PC-3 (cell line): ENCODE measurements at regions not wholly inside any gene's neighbourhood (a gene's known extent, or its start where the extent isn't known, plus 50 kb on each side); places are given as distances from the start of the nearest gene placed in this dataset.

Source experiments
- ATAC-seq: fragments of 200-7000 bp; cut with Tn5 transposase; 2 replicates; pipeline ENCODE4 v1.9.1; 2020; ENCODE audit warnings: mild to moderate bottlenecking, moderate library complexity
- BruUV-seq: library from RNA; stranded (reverse); fragments of 400-500 nt; replicated peaks from 2 replicates; lab custom pipeline; 2021; lab: Mats Ljungman, UMichigan
- CTCF ChIA-PET: fragments of 300-600 bp; sonication (Branson Sonifier 250); formaldehyde crosslinking; loops from one replicate; lab custom pipeline; 2022; ENCODE audit warnings: antibody characterized with exemption; lab: Charles Lee
- POLR2A ChIA-PET: fragments of 300-600 bp; sonication (Branson Sonifier 250); formaldehyde crosslinking; loops from one replicate; lab custom pipeline; 2022; ENCODE audit warnings: antibody characterized with exemption; ENCODE audit not compliant: unreplicated experiment; lab: Charles Lee
- DNase-seq: peaks from one replicate; pipeline ENCODE4 v3.0.0-alpha.2; 2015
- H2AFZ ChIP-seq: fragments of 300-600 bp; sonication (generic); 2 replicates; pipeline ENCODE4 v1.6.0; 2016; ENCODE audit warnings: antibody characterized with exemption, low read length
- H3F3A ChIP-seq: fragments of 300-600 bp; sonication (generic); one replicate; pipeline ENCODE4 v1.6.0; 2017; ENCODE audit warnings: antibody characterized with exemption, low read length, control low read depth, mild to moderate bottlenecking; ENCODE audit not compliant: unreplicated experiment
- H3K27ac ChIP-seq: fragments of 300-600 bp; sonication (generic); 2 replicates; pipeline ENCODE4 v1.5.1; 2016; ENCODE audit warnings: mild to moderate bottlenecking, low read length
- H3K27me3 ChIP-seq: fragments of 300-600 bp; sonication (generic); 2 replicates; pipeline ENCODE4 v1.6.1; 2016; ENCODE audit warnings: low read length, mixed read lengths
- H3K36me3 ChIP-seq: fragments of 300-600 bp; sonication (generic); 2 replicates; pipeline ENCODE4 v1.6.1; 2016; ENCODE audit warnings: low read depth, mixed run types, low read length, mixed read lengths
- H3K4me1 ChIP-seq: fragments of 300-600 bp; sonication (generic); 2 replicates; pipeline ENCODE4 v1.5.1; 2016; ENCODE audit warnings: low read length; ENCODE audit not compliant: insufficient read depth
- H3K4me2 ChIP-seq: fragments of 300-600 bp; sonication (generic); 2 replicates; pipeline ENCODE4 v1.6.0; 2016; ENCODE audit warnings: low read length
- H3K4me3 ChIP-seq: fragments of 300-600 bp; sonication (generic); 2 replicates; pipeline ENCODE4 v1.5.1; 2016; ENCODE audit warnings: mild to moderate bottlenecking, low read length, mixed read lengths
- H3K79me2 ChIP-seq: fragments of 300-600 bp; sonication (generic); 2 replicates; pipeline ENCODE4 v1.6.1; 2017; ENCODE audit warnings: low read length, mixed read lengths
- H3K9ac ChIP-seq: fragments of 300-600 bp; sonication (generic); 2 replicates; pipeline ENCODE4 v1.6.0; 2016; ENCODE audit warnings: mild to moderate bottlenecking, low read length
- H3K9me2 ChIP-seq: fragments of 300-600 bp; sonication (generic); replicated peaks from 2 replicates; pipeline ENCODE4 v1.6.1; 2016; ENCODE audit warnings: mixed run types, low read length, mixed read lengths
- H3K9me3 ChIP-seq: fragments of 300-600 bp; sonication (generic); 2 replicates; pipeline ENCODE4 v1.6.1; 2016; ENCODE audit warnings: low read length, mixed read lengths
- H4K20me1 ChIP-seq: fragments of 300-600 bp; sonication (generic); 2 replicates; pipeline ENCODE4 v1.6.1; 2016; ENCODE audit warnings: low read length, mixed read lengths
- CTCF ChIP-seq: fragments of 300-600 bp; sonication (generic); conservative IDR thresholded peaks from 2 replicates; pipeline ENCODE4 v1.5.1; 2017; ENCODE audit warnings: antibody characterized with exemption, low read depth, mild to moderate bottlenecking, low read length
- EZH2 ChIP-seq: fragments of 300-600 bp; sonication (generic); IDR thresholded peaks from one replicate; pipeline ENCODE4 v1.6.1; 2017; ENCODE audit warnings: antibody characterized with exemption, mild to moderate bottlenecking, low read length; ENCODE audit not compliant: unreplicated experiment
- EZH2phosphoT487 ChIP-seq: fragments of 300-600 bp; sonication (generic); IDR thresholded peaks from 2 replicates; pipeline ENCODE4 v1.6.1; 2018; ENCODE audit warnings: mild to moderate bottlenecking, antibody characterized with exemption, low read length, borderline replicate concordance
- intact Hi-C: fragments of 100-400 bp; cut with micrococcal nuclease; formaldehyde crosslinking; loops from 2 replicates; pipeline ENCODE4 v1.9.0; 2023

GRCh38 chr17:52754838-52755237 is 596.3 kb upstream of the CA10 start:
- Histone ChIP-seq H3K4me3 (no peak overlapping the region), H4K20me1 (no peaks in the 10 kb centered on the region), H3K79me2 (no peaks in the 10 kb centered on the region), H3F3A (no peaks in the 10 kb centered on the region), H3K9ac (no peak overlapping the region), H3K27me3 (no peaks in the 10 kb centered on the region), H3K27ac (no peak overlapping the region), H3K4me2 (no peak overlapping the region), H3K4me1 (no peaks in the 10 kb centered on the region), H3K9me3 (peaks cover 42% of the 10 kb centered on the region), H3K9me2 (no peaks in the 10 kb centered on the region), H2AFZ (no peak overlapping the region), H3K36me3 (no peaks in the 10 kb centered on the region)
- DNase-seq = no peak
- POLR2A ChIA-PET = no interaction called here
- TF ChIP-seq EZH2phosphoT487 (no peak), EZH2 (no peak), CTCF (no peak)
- intact Hi-C loops = no loop called here
- no TSS peak for BruUV-seq
- ATAC-seq = no peak
- CTCF ChIA-PET = no interaction called here

DNA sequence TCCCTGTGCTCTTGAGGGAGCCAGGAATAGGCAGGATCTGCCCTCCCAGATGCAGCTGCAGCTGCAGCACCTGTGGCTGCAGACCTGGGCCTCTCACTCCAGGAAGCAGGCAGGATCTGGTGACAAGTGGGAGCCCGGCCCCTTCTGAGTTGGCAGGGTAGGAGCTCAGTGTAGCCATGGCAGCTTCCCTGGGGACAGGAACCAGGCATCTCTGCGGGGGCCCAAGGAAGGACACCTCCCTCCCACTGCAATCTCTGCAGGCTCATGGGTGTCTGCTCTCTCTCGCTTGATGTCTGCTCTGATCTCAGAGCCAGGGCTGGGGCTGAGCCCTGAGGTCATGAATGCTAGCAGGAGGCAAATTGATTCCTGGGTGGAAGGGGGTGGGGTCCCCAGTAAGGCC is 592.5 kb upstream of the CA10 start:
- POLR2A ChIA-PET = no interaction called here
- Histone ChIP-seq H3K4me3 (no peak overlapping the region), H3K27me3 (no peaks in the 10 kb centered on the region), H3K4me2 (no peak overlapping the region), H3K36me3 (no peaks in the 10 kb centered on the region), H4K20me1 (no peaks in the 10 kb centered on the region), H3K9me2 (no peaks in the 10 kb centered on the region), H3K79me2 (no peaks in the 10 kb centered on the region), H3K27ac (no peak overlapping the region), H2AFZ (no peak overlapping the region), H3K9me3 (peaks cover 62% of the 10 kb centered on the region), H3F3A (no peaks in the 10 kb centered on the region), H3K4me1 (no peaks in the 10 kb centered on the region), H3K9ac (no peak overlapping the region)
- TF ChIP-seq EZH2 (no peak), EZH2phosphoT487 (no peak), CTCF (no peak)
- BruUV-seq = no TSS peak
- intact Hi-C loops = no loop called here
- CTCF ChIA-PET = no interaction called here
- ATAC-seq = no peak
- no peak for DNase-seq

GRCh38 chr17:52744179-52744578 is 585.7 kb upstream of the CA10 start:
- TF ChIP-seq EZH2phosphoT487 (no peak), CTCF (no peak), EZH2 (no peak)
- H3K9me2 ChIP-seq = no peaks in the 10 kb centered on the region
- H3K27me3 ChIP-seq = no peaks in the 10 kb centered on the region
- intact Hi-C loops = no loop called here
- no peak overlapping the region for H3K27ac ChIP-seq
- ChIA-PET POLR2A (no interaction called here), CTCF (no interaction called here)
- H2AFZ ChIP-seq = no peak overlapping the region
- H3K4me3 ChIP-seq = no peak overlapping the region
- no peaks in the 10 kb centered on the region for H3K4me1 ChIP-seq
- DNase-seq (no peak), ATAC-seq (no peak)
- H3K4me2 ChIP-seq = no peak overlapping the region
- no peak overlapping the region for H3K9ac ChIP-seq
- H3K36me3 ChIP-seq = no peaks in the 10 kb centered on the region
- no peaks in the 10 kb centered on the region for H4K20me1 ChIP-seq
- no peaks in the 10 kb centered on the region for H3K79me2 ChIP-seq
- BruUV-seq = no TSS peak
- H3F3A ChIP-seq = no peaks in the 10 kb centered on the region
- peaks cover 45% of the 10 kb centered on the region for H3K9me3 ChIP-seq
